GM18951 (cell line): ENCODE measurements at regions not wholly inside any gene's neighbourhood (a gene's known extent, or its start where the extent isn't known, plus 50 kb on each side); places are given as distances from the start of the nearest gene placed in this dataset.

Experiments
- POLR2A ChIP-seq: IDR thresholded peaks from 4 replicates; pipeline ENCODE4 v1.6.1; 2011; ENCODE audit warnings: mild to moderate bottlenecking; ENCODE audit not compliant: insufficient read length, insufficient read depth; ENCODE audit errors: extremely low read depth
- in situ Hi-C: fragments of 300-500 bp; cut with MboI; formaldehyde crosslinking; loops from one replicate; pipeline ENCODE4 v1.12.0; 2022; ENCODE audit warnings: low sequenced_read_pairs, mixed read lengths, inconsistent platforms; ENCODE audit not compliant: unreplicated experiment

- no peak for TF ChIP-seq POLR2A
- in situ Hi-C loops: no loop called here
Observed at GRCh38 chr21:19937619-19938018, 1060.6 kb upstream of the NCAM2 start.

GRCh38 chr21:19941626-19942025 lies 1056.6 kb upstream of the NCAM2 start:
- TF ChIP-seq POLR2A: no peak
- in situ Hi-C loops: no loop called here

DNA sequence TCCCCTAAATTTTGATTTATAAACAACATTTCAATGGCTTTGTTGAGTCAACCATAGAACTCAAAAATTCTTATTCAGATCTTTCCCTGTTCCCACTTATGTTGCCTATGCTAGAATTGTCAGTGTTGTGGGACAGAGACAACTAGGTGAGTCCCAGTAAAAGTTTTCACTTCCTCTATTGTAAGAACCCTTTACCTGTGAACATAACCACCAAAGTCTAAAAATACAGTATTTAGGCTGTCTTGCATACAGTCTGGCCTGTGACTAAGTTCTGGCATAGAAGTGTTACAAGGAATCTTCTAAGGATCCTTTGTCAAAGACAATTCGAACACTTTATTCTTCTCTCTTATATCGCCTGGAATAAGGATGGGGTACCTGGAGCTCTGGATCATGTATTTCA lies 1047.9 kb upstream of the NCAM2 start:
- in situ Hi-C loops: no loop called here
- no peak for TF ChIP-seq POLR2A

DNA sequence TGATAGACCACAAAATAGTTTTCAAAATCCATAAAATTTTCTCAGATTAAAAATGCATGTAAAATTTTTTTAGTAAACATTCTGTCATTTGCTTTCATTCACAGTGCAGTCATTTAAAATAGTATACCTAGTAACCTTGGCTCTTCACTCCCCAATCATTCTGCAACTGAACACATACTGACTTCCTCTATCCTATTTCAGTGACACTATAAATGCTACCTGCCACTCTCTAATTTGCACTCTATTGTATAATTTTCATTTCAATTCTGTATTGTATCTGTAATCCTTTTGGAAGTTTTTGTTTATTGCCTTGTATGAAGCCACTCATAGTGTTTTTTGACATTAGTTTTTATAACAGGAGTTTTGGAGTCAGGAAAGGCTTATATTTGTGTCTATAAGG lies 1029.1 kb upstream of the NCAM2 start:
- in situ Hi-C loops: no loop called here
- TF ChIP-seq POLR2A: no peak

DNA sequence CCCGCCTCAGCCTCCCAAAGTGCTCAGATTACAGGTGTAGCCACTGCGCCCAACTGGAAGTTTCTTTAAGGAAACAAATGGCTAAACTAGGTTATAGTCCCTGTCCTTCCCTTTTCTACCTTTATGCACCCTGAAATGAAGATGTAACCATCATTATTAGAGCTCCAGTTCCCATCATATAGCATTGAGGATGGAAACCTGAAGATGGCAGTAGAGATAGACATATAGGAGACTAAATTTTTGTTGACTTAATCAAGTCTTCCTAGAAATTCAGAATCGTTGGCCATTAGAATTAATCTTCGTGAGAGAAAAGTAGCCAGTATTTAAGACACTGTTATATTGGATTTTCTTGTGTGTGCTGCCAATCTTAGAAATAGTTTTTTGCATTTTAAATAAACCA lies 1016.3 kb upstream of the NCAM2 start:
- in situ Hi-C loops: no loop called here
- no peak for TF ChIP-seq POLR2A

DNA sequence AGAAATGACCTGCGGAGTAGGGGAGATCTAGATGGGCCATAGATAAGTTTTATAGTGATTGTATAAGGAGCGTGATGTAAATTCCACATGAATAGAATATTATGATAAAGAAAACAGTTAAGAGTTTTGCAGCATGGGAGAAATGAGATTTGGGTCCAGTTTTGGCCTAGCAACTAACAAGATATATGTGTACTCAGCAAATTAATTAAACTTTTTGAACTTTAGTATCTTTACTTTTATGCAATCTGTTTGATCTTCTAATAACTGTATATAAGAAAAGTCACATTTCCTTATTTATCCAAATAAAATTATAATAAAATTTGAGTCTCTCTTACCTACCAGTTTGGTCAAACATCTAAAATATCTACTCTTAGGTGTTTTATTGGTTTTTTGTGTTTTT lies 1011.8 kb upstream of the NCAM2 start:
- no peak for TF ChIP-seq POLR2A
- in situ Hi-C loops: no loop called here

- in situ Hi-C loops: no loop called here
- no peak for TF ChIP-seq POLR2A
Observed at GRCh38 chr21:19987671-19988070, 1010.5 kb upstream of the NCAM2 start.

GRCh38 chr21:19992540-19992939 lies 1005.7 kb upstream of the NCAM2 start:
- TF ChIP-seq POLR2A: no peak
- in situ Hi-C loops: no loop called here

- no peak for TF ChIP-seq POLR2A
- in situ Hi-C loops: no loop called here
Observed at GRCh38 chr21:19993268-19993667, 1004.9 kb upstream of the NCAM2 start.

- in situ Hi-C loops: no loop called here
Observed at GRCh38 chr21:19995253-19995652, 1003.0 kb upstream of the NCAM2 start.

GRCh38 chr21:19998453-19998852 lies 999.8 kb upstream of the NCAM2 start:
- in situ Hi-C loops: no loop called here
- no peak for TF ChIP-seq POLR2A

More at GRCh38 chr21:19995253-19995652, 1003.0 kb upstream of the NCAM2 start:
- TF ChIP-seq POLR2A: no peak

DNA sequence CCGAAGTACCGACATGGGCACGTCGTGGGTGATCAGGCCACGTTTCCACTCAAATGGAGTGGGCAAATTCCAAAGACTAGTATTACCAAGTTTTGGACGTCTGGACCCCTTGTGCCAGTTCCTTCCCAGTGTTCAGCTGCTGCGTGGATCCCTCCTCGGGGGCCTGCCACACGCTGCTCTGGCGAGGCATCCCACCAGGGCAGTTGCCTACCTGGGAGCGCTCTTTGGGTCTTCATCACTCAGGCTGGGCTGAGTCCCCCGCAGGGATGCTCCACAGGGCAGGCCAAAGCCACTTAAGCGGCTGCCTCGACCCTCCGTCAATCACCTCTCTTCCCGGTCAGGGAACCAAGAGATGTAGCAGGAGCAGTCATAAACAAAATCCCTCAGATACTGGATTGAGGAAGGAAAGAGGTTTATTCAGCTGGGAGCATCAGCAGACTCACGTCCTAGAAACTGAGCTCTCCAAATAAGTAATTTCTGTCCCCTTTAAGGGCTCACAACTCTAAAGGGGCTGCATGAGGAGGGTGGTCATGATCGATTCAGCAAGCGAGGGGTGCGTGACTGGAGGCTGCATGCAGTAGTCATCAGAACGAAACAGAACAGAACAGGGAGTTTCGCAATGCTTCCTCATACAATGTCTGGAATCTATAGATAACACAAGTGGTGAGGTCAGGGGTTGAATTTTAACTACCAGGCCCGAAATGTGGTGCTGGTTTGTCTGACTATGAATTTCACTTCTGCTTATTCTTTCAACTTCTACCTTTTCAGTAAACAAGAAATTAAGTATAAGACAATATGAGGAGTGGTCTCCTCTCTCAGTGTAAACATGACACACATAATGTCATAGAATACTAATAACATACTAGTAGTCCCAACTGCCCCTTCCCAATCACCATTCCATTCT lies 998.6 kb upstream of the NCAM2 start:
- TF ChIP-seq POLR2A: no peak
- in situ Hi-C loops: no loop called here

DNA sequence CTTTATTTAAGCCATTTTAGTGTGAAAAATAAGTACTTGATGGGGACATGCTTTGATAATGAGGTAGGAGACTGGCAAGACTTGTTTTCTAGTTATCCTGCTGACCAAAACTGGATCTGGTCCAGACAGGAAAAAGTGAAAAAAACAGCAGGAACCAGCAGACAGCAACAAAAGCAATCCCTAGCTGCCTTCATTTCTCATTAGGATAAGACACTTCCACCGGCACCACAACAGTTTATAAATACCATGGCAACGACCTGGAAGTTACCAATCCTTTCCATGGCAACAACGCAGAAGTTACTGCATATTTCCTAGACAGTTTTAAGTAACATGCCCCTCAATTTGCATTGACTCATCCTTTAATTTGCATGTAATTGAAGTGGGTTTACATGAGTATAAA lies 993.8 kb upstream of the NCAM2 start:
- TF ChIP-seq POLR2A: no peak
- in situ Hi-C loops: no loop called here

DNA sequence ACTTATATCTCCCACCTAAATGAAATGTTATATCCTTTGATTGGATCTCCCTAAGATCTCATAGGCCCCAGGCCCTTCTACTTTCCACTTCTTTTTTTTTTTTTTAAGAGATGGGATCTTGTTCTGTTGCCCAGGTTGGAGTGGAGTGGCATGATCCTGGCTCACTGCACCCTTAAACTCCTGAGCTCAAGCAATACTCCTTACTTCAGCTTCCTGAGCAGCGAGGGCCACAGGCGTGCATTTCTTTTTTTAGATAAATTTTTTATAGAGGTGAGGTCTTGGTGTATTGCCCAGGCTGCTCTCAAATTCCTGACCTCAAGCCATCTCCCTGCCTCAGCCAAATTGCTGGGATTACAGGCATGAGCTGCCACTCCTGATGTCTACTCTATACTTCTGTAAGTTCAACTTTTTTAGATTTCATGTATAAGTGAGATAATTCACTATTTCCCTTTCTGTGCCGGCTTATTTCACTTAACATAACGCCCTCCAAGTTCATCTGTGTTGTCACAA lies 987.5 kb upstream of the NCAM2 start:
- no peak for TF ChIP-seq POLR2A
- in situ Hi-C loops: no loop called here

- in situ Hi-C loops: no loop called here
- TF ChIP-seq POLR2A: no peak
Observed at GRCh38 chr21:20013851-20014250, 984.4 kb upstream of the NCAM2 start.
